ENCODE measurements at regions not wholly inside any gene's neighbourhood (a gene's known extent, or its start where the extent isn't known, plus 50 kb on each side); places are given as distances from the start of the nearest gene placed in this dataset.

GRCh38 chr15:39040861-39041260 lies 476.2 kb upstream of the RASGRP1 start:
- H3K9ac ChIP-seq (ENCODE audit: low read length): no peak overlapping the region
- no peaks in the 10 kb centered on the region for H4K20me1 ChIP-seq (ENCODE audit: insufficient read depth)
- H3K9me2 ChIP-seq (ENCODE audit: insufficient read depth, low read length): no peaks in the 10 kb centered on the region
- no peak overlapping the region for H3K4me3 ChIP-seq (ENCODE audit: low read length)
- H2AFZ ChIP-seq (ENCODE audit: low read depth, low read length): no peak overlapping the region
- H3F3A ChIP-seq (ENCODE audit: insufficient read depth, low read length, poor library complexity, severe bottlenecking): no peaks in the 10 kb centered on the region
- H3K27me3 ChIP-seq (ENCODE audit: insufficient read depth, low read depth, low read length): no peaks in the 10 kb centered on the region
- no peaks in the 10 kb centered on the region for H3K9me3 ChIP-seq (ENCODE audit: low read length)
- H3K27ac ChIP-seq (ENCODE audit: low read length): no peak overlapping the region
- TF ChIP-seq EZH2 (IDR thresholded peaks at IDR 0.05; ENCODE audit: borderline replicate concordance, insufficient read depth, low read length, poor library complexity, severe bottlenecking) (no peak), MXI1 (conservative IDR thresholded peaks at IDR 0.05; ENCODE audit: poor library complexity, severe bottlenecking) (no peak), TAF1 (IDR thresholded peaks at IDR 0.05; ENCODE audit: low read depth) (no peak), POLR2AphosphoS5 (IDR thresholded peaks at IDR 0.05) (no peak), SMC3 (conservative IDR thresholded peaks at IDR 0.05; ENCODE audit: poor library complexity) (no peak), EP300 (conservative IDR thresholded peaks at IDR 0.05; ENCODE audit: poor library complexity, severe bottlenecking) (no peak), RAD21 (conservative IDR thresholded peaks at IDR 0.05) (no peak)
- TF ChIP-seq, protein P1, sequence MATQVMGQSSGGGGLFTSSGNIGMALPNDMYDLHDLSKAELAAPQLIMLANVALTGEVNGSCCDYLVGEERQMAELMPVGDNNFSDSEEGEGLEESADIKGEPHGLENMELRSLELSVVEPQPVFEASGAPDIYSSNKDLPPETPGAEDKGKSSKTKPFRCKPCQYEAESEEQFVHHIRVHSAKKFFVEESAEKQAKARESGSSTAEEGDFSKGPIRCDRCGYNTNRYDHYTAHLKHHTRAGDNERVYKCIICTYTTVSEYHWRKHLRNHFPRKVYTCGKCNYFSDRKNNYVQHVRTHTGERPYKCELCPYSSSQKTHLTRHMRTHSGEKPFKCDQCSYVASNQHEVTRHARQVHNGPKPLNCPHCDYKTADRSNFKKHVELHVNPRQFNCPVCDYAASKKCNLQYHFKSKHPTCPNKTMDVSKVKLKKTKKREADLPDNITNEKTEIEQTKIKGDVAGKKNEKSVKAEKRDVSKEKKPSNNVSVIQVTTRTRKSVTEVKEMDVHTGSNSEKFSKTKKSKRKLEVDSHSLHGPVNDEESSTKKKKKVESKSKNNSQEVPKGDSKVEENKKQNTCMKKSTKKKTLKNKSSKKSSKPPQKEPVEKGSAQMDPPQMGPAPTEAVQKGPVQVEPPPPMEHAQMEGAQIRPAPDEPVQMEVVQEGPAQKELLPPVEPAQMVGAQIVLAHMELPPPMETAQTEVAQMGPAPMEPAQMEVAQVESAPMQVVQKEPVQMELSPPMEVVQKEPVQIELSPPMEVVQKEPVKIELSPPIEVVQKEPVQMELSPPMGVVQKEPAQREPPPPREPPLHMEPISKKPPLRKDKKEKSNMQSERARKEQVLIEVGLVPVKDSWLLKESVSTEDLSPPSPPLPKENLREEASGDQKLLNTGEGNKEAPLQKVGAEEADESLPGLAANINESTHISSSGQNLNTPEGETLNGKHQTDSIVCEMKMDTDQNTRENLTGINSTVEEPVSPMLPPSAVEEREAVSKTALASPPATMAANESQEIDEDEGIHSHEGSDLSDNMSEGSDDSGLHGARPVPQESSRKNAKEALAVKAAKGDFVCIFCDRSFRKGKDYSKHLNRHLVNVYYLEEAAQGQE (IDR thresholded peaks at IDR 0.05; ENCODE audit: borderline replicate concordance): no peak
- TF ChIP-seq, protein P2, sequence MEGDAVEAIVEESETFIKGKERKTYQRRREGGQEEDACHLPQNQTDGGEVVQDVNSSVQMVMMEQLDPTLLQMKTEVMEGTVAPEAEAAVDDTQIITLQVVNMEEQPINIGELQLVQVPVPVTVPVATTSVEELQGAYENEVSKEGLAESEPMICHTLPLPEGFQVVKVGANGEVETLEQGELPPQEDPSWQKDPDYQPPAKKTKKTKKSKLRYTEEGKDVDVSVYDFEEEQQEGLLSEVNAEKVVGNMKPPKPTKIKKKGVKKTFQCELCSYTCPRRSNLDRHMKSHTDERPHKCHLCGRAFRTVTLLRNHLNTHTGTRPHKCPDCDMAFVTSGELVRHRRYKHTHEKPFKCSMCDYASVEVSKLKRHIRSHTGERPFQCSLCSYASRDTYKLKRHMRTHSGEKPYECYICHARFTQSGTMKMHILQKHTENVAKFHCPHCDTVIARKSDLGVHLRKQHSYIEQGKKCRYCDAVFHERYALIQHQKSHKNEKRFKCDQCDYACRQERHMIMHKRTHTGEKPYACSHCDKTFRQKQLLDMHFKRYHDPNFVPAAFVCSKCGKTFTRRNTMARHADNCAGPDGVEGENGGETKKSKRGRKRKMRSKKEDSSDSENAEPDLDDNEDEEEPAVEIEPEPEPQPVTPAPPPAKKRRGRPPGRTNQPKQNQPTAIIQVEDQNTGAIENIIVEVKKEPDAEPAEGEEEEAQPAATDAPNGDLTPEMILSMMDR (IDR thresholded peaks at IDR 0.05; ENCODE audit: poor library complexity, severe bottlenecking): no peak
- H3K4me2 ChIP-seq (ENCODE audit: low read length): no peak overlapping the region
- no peaks in the 10 kb centered on the region for H3K79me2 ChIP-seq (replicated peaks; ENCODE audit: insufficient read depth, low read length)
- no peaks in the 10 kb centered on the region for H3K36me3 ChIP-seq (ENCODE audit: insufficient read depth, low read length)

DNA sequence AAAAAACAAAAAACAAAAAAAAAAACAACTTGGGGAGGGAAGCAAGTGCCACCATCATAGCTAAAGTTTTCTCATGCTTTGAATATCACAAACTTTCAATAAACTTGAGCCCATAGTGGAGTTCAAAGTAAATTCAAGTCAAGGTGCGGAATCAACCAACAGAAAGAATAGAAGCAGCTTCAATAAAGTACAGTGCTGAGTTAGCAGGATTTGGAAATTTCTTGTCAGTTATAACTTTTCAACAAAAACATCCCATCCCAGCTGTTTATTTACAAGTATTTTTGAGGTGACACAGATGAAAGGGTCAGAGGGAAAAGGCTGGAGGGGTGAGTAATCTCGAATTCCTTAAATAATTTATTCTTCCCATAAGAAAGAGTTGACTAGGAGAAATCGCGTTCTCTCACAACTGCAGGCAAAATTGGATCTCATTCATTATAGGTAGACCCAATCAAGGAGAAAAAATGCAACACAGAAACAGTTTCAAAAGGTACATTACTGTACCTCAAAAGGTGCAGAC lies 477.4 kb upstream of the RASGRP1 start:
- Histone ChIP-seq H3K79me2 (replicated peaks; ENCODE audit: insufficient read depth, low read length) (no peaks in the 10 kb centered on the region), H3K27me3 (ENCODE audit: insufficient read depth, low read depth, low read length) (no peaks in the 10 kb centered on the region), H4K20me1 (ENCODE audit: insufficient read depth) (no peaks in the 10 kb centered on the region), H3F3A (ENCODE audit: insufficient read depth, low read length, poor library complexity, severe bottlenecking) (no peaks in the 10 kb centered on the region), H3K36me3 (ENCODE audit: insufficient read depth, low read length) (no peaks in the 10 kb centered on the region), H3K9ac (ENCODE audit: low read length) (no peak overlapping the region), H3K9me2 (ENCODE audit: insufficient read depth, low read length) (no peaks in the 10 kb centered on the region), H3K27ac (ENCODE audit: low read length) (no peak overlapping the region), H2AFZ (ENCODE audit: low read depth, low read length) (no peak overlapping the region), H3K4me3 (ENCODE audit: low read length) (no peak overlapping the region), H3K9me3 (ENCODE audit: low read length) (no peaks in the 10 kb centered on the region), H3K4me2 (ENCODE audit: low read length) (no peak overlapping the region)
- TF ChIP-seq, protein P2 (IDR thresholded peaks at IDR 0.05; ENCODE audit: poor library complexity, severe bottlenecking): no peak
- no peak for TF ChIP-seq MXI1 (conservative IDR thresholded peaks at IDR 0.05; ENCODE audit: poor library complexity, severe bottlenecking)
- no peak for TF ChIP-seq EZH2 (IDR thresholded peaks at IDR 0.05; ENCODE audit: borderline replicate concordance, insufficient read depth, low read length, poor library complexity, severe bottlenecking)
- no peak for TF ChIP-seq TAF1 (IDR thresholded peaks at IDR 0.05; ENCODE audit: low read depth)
- TF ChIP-seq RAD21 (conservative IDR thresholded peaks at IDR 0.05): no peak
